HUES64 (cell line): ENCODE measurements at regions not wholly inside any gene's neighbourhood (a gene's known extent, or its start where the extent isn't known, plus 50 kb on each side); places are given as distances from the start of the nearest gene placed in this dataset.

Experiments
- H3K27ac ChIP-seq: 2 replicates; pipeline ENCODE4 v1.7.0; 2013; ENCODE audit warnings: low read depth, low read length, inconsistent platforms
- H3K27me3 ChIP-seq: 2 replicates; pipeline ENCODE4 v1.6.1; 2013; ENCODE audit warnings: mild to moderate bottlenecking, low read length; ENCODE audit not compliant: insufficient read depth
- H3K36me3 ChIP-seq: 2 replicates; pipeline ENCODE4 v1.6.1; 2013; ENCODE audit warnings: mild to moderate bottlenecking, low read length; ENCODE audit not compliant: insufficient read depth
- H3K4me1 ChIP-seq: 2 replicates; pipeline ENCODE4 v1.6.1; 2013; ENCODE audit warnings: mild to moderate bottlenecking, low read length, moderate library complexity; ENCODE audit not compliant: insufficient read depth
- H3K4me3 ChIP-seq: 2 replicates; pipeline ENCODE4 v1.5.1; 2013; ENCODE audit warnings: mild to moderate bottlenecking, low read length, moderate library complexity
- H3K9ac ChIP-seq: 2 replicates; pipeline ENCODE4 v1.6.1; 2013; ENCODE audit warnings: mild to moderate bottlenecking, low read depth, low read length
- H3K9me3 ChIP-seq: 2 replicates; pipeline ENCODE4 v1.6.1; 2013; ENCODE audit warnings: low read depth, low read length; ENCODE audit not compliant: insufficient read depth
- WGBS: fragments of 150-250, 120-280 bp; methylation state at CpG from one replicate; pipeline ENCODE4 v1.1.7; 2013; ENCODE audit warnings: missing lambda C conversion rate; 5-methylcytosine and 5-hydroxymethylcytosine counted together

GRCh38 chr14:22484632-22485031, 104.4 kb downstream of the DAD1 start:
- no peaks in the 10 kb centered on the region for H3K36me3 ChIP-seq
- no peaks in the 10 kb centered on the region for H3K27me3 ChIP-seq
- no peak overlapping the region for H3K9ac ChIP-seq
- no peak overlapping the region for H3K4me3 ChIP-seq
- H3K9me3 ChIP-seq: no peaks in the 10 kb centered on the region
- H3K4me1 ChIP-seq: peaks cover 34% of the 10 kb centered on the region
- 89% methylated on average over 4 of the region's 5 CpGs for WGBS
- no peak overlapping the region for H3K27ac ChIP-seq

GRCh38 chr14:22483863-22484593, 105.0 kb downstream of the DAD1 start:
- H3K27ac ChIP-seq: no peak overlapping the region
- H3K9ac ChIP-seq: no peak overlapping the region
- H3K27me3 ChIP-seq: no peaks in the 10 kb centered on the region
- H3K9me3 ChIP-seq: no peaks in the 10 kb centered on the region
- no peaks in the 10 kb centered on the region for H3K36me3 ChIP-seq
- WGBS: 84% methylated on average over 10 of the region's 10 CpGs
- H3K4me3 ChIP-seq: no peak overlapping the region
- peaks cover 34% of the 10 kb centered on the region for H3K4me1 ChIP-seq

GRCh38 chr14:22482782-22483553, 106.1 kb downstream of the DAD1 start:
- H3K4me3 ChIP-seq: no peak overlapping the region
- no peaks in the 10 kb centered on the region for H3K9me3 ChIP-seq
- H3K36me3 ChIP-seq: no peaks in the 10 kb centered on the region
- H3K9ac ChIP-seq: no peak overlapping the region
- no peak overlapping the region for H3K27ac ChIP-seq
- 89% methylated on average over 6 of the region's 6 CpGs for WGBS
- peaks cover 42% of the 10 kb centered on the region for H3K4me1 ChIP-seq
- no peaks in the 10 kb centered on the region for H3K27me3 ChIP-seq

GRCh38 chr14:22482085-22482694, 106.8 kb downstream of the DAD1 start:
- no peak overlapping the region for H3K4me3 ChIP-seq
- peaks cover 42% of the 10 kb centered on the region for H3K4me1 ChIP-seq
- H3K36me3 ChIP-seq: no peaks in the 10 kb centered on the region
- H3K9ac ChIP-seq: no peak overlapping the region
- H3K9me3 ChIP-seq: no peaks in the 10 kb centered on the region
- H3K27me3 ChIP-seq: no peaks in the 10 kb centered on the region
- WGBS: 87% methylated on average over 8 of the region's 8 CpGs
- no peak overlapping the region for H3K27ac ChIP-seq

DNA sequence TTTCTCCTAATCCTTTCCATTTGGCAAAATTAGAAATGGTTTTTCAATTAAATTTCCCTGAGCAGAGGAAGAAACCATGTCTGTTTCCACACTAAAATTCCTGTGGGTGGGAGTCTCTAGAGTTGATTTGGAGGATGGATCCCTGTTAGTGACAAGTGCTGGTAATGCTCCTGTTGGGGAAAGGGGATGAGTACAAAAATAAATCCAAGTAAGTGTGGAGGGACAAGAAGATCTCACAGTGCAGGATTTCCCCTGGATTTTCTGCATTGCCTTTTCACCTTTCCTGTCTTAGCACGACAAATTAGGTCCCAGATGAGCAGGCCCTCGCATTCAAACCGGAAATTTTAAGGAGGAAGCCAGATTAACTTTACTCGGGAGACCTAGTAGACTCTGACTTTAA, 107.5 kb downstream of the DAD1 start:
- H3K9ac ChIP-seq: no peak overlapping the region
- 90% methylated on average over 4 of the region's 4 CpGs for WGBS
- H3K36me3 ChIP-seq: no peaks in the 10 kb centered on the region
- H3K9me3 ChIP-seq: no peaks in the 10 kb centered on the region
- peaks cover 48% of the 10 kb centered on the region for H3K4me1 ChIP-seq
- no peak overlapping the region for H3K4me3 ChIP-seq
- no peaks in the 10 kb centered on the region for H3K27me3 ChIP-seq
- H3K27ac ChIP-seq: no peak overlapping the region

GRCh38 chr14:22479776-22480464, 109.1 kb downstream of the DAD1 start:
- Histone ChIP-seq H3K27ac (no peak overlapping the region), H3K9me3 (no peaks in the 10 kb centered on the region), H3K36me3 (no peaks in the 10 kb centered on the region), H3K4me1 (peaks cover 55% of the 10 kb centered on the region), H3K4me3 (no peak overlapping the region), H3K9ac (no peak overlapping the region), H3K27me3 (no peaks in the 10 kb centered on the region)
- WGBS: 44% methylated on average over 3 of the region's 3 CpGs

DNA sequence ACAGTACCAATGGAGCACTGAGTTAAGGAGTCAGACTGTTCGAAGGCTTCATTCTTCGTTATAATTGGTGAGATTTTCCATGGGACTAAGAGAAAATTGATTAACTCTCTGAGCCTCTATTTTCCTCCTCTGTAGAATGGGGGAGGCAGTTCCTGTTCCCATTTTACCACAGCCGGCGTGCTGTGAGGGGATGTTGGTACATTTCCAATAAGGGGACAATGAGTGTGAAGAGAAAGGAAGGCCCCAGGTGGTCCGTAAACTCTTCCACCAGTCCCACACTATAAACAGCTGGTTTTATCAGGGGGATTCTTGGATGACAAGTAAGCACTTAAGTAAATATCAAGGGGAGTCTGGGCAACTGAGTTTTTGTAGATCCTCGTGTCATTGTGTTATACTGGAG, 109.9 kb downstream of the DAD1 start:
- peaks cover 55% of the 10 kb centered on the region for H3K4me1 ChIP-seq
- WGBS: 91% methylated on average over 3 of the region's 6 CpGs
- H3K9me3 ChIP-seq: no peaks in the 10 kb centered on the region
- H3K4me3 ChIP-seq: no peak overlapping the region
- no peaks in the 10 kb centered on the region for H3K36me3 ChIP-seq
- no peak overlapping the region for H3K9ac ChIP-seq
- H3K27me3 ChIP-seq: no peaks in the 10 kb centered on the region
- H3K27ac ChIP-seq: no peak overlapping the region

DNA sequence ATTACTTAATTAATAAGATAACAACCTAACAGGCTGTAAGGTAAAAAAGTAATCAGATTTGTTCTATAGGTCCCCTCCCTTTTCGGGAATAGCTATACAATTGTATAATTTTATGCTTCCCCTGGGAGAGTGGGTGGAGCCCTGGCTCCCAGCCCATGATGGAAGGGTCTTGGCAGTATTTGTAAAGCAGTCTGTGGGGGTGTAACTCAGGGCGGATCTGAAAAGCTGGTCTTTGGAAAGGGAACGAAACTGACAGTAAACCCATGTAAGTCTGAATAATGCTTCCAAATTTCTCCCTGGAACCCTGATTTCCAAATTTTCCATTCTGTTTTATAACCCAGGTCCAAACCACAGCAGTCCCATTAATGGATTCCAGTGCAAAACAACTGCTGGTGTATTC, 110.4 kb downstream of the DAD1 start:
- H3K4me3 ChIP-seq: no peak overlapping the region
- no peaks in the 10 kb centered on the region for H3K36me3 ChIP-seq
- peaks cover 55% of the 10 kb centered on the region for H3K4me1 ChIP-seq
- H3K27me3 ChIP-seq: no peaks in the 10 kb centered on the region
- 71% methylated on average over 2 of the region's 3 CpGs for WGBS
- no peaks in the 10 kb centered on the region for H3K9me3 ChIP-seq
- no peak overlapping the region for H3K9ac ChIP-seq
- no peak overlapping the region for H3K27ac ChIP-seq

- no peaks in the 10 kb centered on the region for H3K27me3 ChIP-seq
- H3K4me3 ChIP-seq: no peak overlapping the region
- no peak overlapping the region for H3K27ac ChIP-seq
- peaks cover 55% of the 10 kb centered on the region for H3K4me1 ChIP-seq
- no peak overlapping the region for H3K9ac ChIP-seq
- 93% methylated on average over 4 of the region's 4 CpGs for WGBS
- no peaks in the 10 kb centered on the region for H3K9me3 ChIP-seq
- H3K36me3 ChIP-seq: no peaks in the 10 kb centered on the region
Measured at GRCh38 chr14:22478247-22478646, 110.8 kb downstream of the DAD1 start.

DNA sequence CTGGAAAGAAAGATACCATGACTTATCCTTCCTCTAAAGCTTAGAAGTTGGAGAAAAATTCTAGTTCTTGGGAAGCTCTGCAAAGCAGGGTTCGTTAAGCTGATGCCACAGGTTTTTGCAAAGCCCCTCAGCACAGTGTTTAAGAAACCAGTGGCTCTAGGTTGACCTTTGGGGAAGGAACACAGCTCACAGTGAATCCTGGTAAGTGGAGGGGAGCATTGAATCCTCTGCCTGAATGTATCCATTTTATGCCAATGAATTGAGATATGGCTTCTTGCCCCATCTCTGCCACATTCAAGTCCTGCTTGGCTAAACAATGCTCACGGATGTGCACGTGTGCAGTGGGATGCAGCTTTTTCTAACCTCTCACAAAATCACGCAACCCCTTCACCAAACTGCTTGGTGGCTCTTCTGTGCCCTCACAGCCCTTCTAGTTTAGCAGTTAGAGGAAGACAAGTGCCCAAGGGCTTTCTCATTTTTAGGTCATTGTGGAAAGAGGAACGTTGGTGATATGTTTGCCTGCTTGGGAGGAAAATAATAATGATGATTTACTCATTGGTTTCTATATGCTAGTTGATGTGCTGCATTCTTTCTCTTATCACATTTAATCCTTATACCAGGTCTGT, 111.3 kb downstream of the DAD1 start:
- no peak overlapping the region for H3K27ac ChIP-seq
- H3K4me1 ChIP-seq: peaks cover 50% of the 10 kb centered on the region
- H3K4me3 ChIP-seq: no peak overlapping the region
- H3K9ac ChIP-seq: no peak overlapping the region
- 90% methylated on average over 5 of the region's 5 CpGs for WGBS
- H3K27me3 ChIP-seq: no peaks in the 10 kb centered on the region
- H3K36me3 ChIP-seq: no peaks in the 10 kb centered on the region
- H3K9me3 ChIP-seq: no peaks in the 10 kb centered on the region
